ENCODE measurements at regions not wholly inside any gene's neighbourhood (a gene's known extent, or its start where the extent isn't known, plus 50 kb on each side); places are given as distances from the start of the nearest gene placed in this dataset.

DNA sequence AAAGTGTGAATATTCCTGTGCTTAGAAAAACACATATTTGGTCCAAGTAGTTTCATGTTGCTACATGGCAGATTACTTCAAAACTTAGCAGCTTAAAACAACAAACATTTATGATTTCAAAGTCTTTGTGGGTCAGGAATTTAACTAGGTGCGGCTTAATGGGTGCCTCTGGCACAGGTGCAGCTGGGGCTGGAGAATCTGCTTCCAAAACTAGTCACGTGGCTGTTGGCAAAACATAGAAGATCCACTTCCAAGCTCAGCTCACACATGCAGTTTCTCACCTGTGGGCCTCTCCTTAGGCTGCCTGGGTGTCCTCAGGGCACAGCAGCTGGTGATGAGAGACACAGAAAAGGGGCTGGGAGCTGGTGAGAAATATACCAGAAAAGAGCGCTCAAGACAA, 263.4 kb downstream of the TTLL7 start:
- H3K27me3 Mint-ChIP-seq (ENCODE audit: low read depth), result no peaks in the 10 kb centered on the region
- H3K4me3 Mint-ChIP-seq, result no peak overlapping the region
- DNase-seq (ENCODE audit: low spot score), result no peak
- H3K36me3 Mint-ChIP-seq (ENCODE audit: low read depth), result no peaks in the 10 kb centered on the region
- H3K27ac Mint-ChIP-seq, result no peak overlapping the region
- no peaks in the 10 kb centered on the region for H3K9me3 Mint-ChIP-seq
- H3K4me1 Mint-ChIP-seq (ENCODE audit: low read depth), result no peaks in the 10 kb centered on the region

DNA sequence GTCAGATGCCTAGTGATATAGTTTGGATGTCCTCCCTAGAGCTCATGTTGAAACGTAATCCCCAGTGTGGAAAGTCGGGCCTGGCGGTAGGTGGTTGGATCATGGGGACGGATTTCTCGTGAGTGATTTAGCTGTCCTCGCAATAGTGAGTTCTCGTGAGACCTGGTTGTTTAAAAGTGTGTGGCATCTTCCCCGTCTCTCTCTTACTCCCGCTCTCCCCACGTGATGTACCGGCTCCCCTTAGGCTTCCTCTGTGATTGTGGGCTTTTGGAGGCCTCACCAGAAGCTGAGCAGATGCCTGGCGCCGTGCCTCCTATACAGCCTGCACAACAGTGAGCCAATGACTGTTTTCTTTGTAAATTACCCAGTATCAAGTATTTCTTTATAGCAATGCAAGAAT, 264.5 kb downstream of the TTLL7 start:
- DNase-seq (ENCODE audit: low spot score), result no peak
- no peaks in the 10 kb centered on the region for H3K36me3 Mint-ChIP-seq (ENCODE audit: low read depth)
- H3K9me3 Mint-ChIP-seq, result no peaks in the 10 kb centered on the region
- H3K4me1 Mint-ChIP-seq (ENCODE audit: low read depth), result no peaks in the 10 kb centered on the region
- H3K4me3 Mint-ChIP-seq, result no peak overlapping the region
- H3K27me3 Mint-ChIP-seq (ENCODE audit: low read depth), result no peaks in the 10 kb centered on the region
- H3K27ac Mint-ChIP-seq, result no peak overlapping the region

DNA sequence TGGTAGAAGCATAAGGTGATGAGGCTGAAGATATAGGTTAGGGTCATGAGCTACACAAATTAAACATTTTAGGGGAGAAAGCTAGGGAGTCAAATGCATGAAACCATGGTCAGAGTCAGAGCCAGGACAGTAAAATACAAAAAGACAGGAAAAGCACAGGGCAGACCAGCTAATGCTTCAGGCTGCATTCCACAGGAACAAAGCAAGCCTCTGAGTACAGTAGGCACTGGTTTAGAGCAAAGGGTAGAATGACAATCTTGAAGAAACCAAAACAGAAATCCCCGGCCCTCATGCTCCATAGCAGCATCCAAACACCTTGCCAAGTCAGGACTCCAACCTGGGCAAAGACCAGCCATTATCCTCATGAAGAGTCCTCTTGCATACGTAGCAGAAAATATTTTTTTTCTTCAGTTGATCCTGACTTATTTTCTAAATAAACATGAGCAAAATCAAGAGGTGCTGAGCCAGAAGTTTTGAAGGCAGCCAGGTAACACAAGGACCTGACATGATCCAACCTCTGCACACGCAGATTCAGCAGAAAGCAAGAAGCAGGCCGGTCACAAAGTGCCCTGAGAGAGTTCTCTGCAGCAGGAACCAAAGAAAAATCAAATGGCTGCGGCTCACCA, 273.1 kb downstream of the TTLL7 start:
- peaks cover 6% of the 10 kb centered on the region for H3K4me1 Mint-ChIP-seq (ENCODE audit: low read depth)
- H3K36me3 Mint-ChIP-seq (ENCODE audit: low read depth), result no peaks in the 10 kb centered on the region
- H3K9me3 Mint-ChIP-seq, result no peaks in the 10 kb centered on the region
- H3K27me3 Mint-ChIP-seq (ENCODE audit: low read depth), result no peaks in the 10 kb centered on the region
- DNase-seq (ENCODE audit: low spot score), result no peak
- no peak overlapping the region for H3K27ac Mint-ChIP-seq
- H3K4me3 Mint-ChIP-seq, result no peak overlapping the region

DNA sequence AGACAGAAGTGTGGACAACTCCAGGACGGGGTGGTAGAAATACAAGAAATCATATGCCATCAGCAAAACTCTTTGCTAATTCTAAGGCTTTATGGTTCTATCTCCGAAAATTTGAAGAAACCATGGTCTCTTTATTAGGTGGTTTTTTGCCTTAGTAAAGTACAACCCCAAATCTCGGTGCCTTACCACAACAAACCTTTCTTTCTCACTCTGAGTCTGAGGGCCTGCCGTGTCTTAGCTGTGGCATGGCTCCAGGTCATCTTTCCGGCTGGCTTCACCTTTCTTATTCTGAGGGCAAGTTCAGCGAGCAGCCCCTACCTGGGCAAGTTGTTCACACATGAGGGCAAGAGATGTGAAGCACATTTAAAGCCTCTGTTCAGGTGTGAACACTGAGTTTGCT, 280.6 kb downstream of the TTLL7 start:
- DNase-seq (ENCODE audit: low spot score), result no peak
- H3K27ac Mint-ChIP-seq, result no peak overlapping the region
- no peaks in the 10 kb centered on the region for H3K27me3 Mint-ChIP-seq (ENCODE audit: low read depth)
- H3K4me3 Mint-ChIP-seq, result no peak overlapping the region
- no peaks in the 10 kb centered on the region for H3K9me3 Mint-ChIP-seq
- H3K4me1 Mint-ChIP-seq (ENCODE audit: low read depth), result no peaks in the 10 kb centered on the region
- no peaks in the 10 kb centered on the region for H3K36me3 Mint-ChIP-seq (ENCODE audit: low read depth)

DNA sequence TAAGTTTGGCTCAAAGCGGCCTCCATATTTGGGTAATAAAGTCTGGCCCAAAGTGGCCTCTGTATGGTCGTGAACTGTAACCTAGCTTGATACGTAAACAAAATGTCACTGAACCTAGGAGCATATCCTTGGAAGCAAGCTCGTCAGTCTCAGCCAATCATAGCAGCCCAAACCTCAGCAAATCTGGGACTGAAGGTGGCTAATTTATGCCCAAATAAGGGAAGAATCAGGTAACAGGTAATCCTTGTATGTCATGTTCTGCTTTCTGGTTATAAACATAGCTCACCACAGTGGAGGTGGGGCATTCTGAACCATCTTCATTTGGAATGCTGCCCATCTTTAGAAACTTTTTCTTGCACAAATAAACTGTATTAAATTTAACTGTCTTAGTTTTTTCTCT, 281.1 kb downstream of the TTLL7 start:
- no peak for DNase-seq (ENCODE audit: low spot score)
- Mint-ChIP-seq H3K36me3 (ENCODE audit: low read depth) (no peaks in the 10 kb centered on the region), H3K9me3 (no peaks in the 10 kb centered on the region), H3K27me3 (ENCODE audit: low read depth) (no peaks in the 10 kb centered on the region), H3K27ac (no peak overlapping the region), H3K4me3 (no peak overlapping the region), H3K4me1 (ENCODE audit: low read depth) (no peaks in the 10 kb centered on the region)

DNA sequence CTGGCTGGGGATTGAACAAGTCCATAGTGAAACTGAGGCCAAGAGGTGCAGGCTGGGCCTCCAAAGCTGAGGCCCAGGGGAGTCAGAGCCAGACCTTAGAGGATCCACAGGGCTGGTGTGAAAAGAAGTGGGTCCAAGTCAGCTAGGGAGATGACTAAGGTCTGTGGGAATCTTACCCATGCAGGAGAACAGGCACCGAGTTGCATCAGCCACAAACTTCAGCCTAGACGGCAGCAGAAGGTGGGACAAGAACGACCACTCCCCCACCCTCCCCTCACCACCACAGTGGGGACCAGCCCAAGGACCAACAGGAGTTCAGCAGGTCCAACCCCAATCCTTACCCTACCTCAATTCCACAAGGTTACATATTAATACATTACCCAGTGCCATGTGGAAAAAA, 282.3 kb downstream of the TTLL7 start:
- no peaks in the 10 kb centered on the region for H3K27me3 Mint-ChIP-seq (ENCODE audit: low read depth)
- H3K4me3 Mint-ChIP-seq, result no peak overlapping the region
- no peak overlapping the region for H3K27ac Mint-ChIP-seq
- H3K36me3 Mint-ChIP-seq (ENCODE audit: low read depth), result no peaks in the 10 kb centered on the region
- H3K4me1 Mint-ChIP-seq (ENCODE audit: low read depth), result no peaks in the 10 kb centered on the region
- DNase-seq (ENCODE audit: low spot score), result no peak
- H3K9me3 Mint-ChIP-seq, result no peaks in the 10 kb centered on the region

DNA sequence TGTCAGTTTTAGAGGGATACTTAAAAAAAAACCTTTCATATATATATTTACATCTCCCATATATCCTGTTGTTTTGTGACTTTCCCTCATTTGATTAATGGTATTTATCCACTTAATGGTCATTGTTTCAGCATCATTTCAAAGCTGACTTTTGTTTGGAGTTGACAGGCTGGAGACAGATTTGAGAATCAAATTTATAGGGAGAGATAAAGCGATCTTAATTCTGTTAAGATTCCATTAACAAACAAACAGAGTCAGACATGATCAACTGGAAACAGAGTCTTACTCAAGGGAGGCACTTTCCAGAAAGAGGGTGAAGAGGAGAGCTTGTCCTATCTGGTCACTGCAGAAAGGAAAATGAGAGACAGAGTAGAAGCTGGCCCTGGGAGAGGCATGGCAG, 283.4 kb downstream of the TTLL7 start:
- Mint-ChIP-seq H3K27ac (no peak overlapping the region), H3K36me3 (ENCODE audit: low read depth) (no peaks in the 10 kb centered on the region), H3K4me1 (ENCODE audit: low read depth) (no peaks in the 10 kb centered on the region), H3K27me3 (ENCODE audit: low read depth) (no peaks in the 10 kb centered on the region), H3K4me3 (no peak overlapping the region), H3K9me3 (no peaks in the 10 kb centered on the region)
- DNase-seq (ENCODE audit: low spot score), result no peak

DNA sequence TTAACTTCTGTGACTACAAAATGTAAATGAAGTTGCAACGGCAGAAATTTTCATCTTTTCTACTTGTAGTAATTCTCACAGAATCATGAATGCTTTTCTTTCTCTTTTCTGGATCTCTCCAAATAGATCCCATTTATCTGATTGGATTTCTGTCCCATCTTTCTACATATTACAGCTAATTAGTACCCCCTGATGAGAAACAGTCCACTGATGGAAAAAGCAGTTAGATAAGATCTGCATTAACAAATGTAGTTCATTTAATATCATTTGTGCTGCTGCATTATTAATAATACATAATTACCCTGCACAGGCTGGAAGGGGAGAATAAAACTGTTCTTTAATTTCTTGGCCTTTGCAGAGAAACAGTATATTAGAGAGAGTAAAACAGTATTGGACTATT, 289.3 kb downstream of the TTLL7 start:
- no peak overlapping the region for H3K4me3 Mint-ChIP-seq
- H3K27ac Mint-ChIP-seq, result no peak overlapping the region

DNA sequence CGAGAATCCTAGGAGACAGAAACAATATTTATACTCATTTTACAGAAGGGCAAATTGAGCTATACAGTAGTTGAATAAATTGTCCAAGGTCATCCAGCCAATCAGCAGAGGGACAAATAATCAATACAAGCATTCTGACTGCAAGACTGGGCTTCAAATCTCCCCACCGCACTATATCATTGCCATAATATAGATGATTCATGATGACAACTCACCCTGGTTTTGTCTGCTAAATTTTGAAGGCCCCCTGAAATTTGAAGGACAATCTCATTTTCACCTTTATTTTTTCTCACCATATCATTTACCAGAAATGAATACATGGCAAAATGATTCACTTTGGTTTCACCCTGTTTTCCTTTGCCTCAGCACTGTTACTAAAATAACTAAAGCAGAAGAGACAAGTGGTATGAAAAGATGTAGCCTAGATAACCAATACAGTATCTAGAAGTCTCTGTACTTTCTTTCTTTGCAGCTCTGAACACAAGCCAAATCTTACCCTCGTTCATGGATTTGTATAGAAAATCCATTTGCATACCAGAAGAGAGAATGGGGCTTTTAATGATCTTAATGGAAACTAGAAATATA, 292.5 kb downstream of the TTLL7 start:
- peaks cover 6% of the 10 kb centered on the region for H3K4me1 Mint-ChIP-seq (ENCODE audit: low read depth)
- no peaks in the 10 kb centered on the region for H3K36me3 Mint-ChIP-seq (ENCODE audit: low read depth)
- H3K27me3 Mint-ChIP-seq (ENCODE audit: low read depth), result no peaks in the 10 kb centered on the region
- DNase-seq (ENCODE audit: low spot score), result no peak
- no peak overlapping the region for H3K27ac Mint-ChIP-seq
- H3K4me3 Mint-ChIP-seq, result no peak overlapping the region
- H3K9me3 Mint-ChIP-seq, result no peaks in the 10 kb centered on the region

More for the DNA sequence above, 289.3 kb downstream of the TTLL7 start:
- DNase-seq (ENCODE audit: low spot score), result no peak
- no peaks in the 10 kb centered on the region for H3K36me3 Mint-ChIP-seq (ENCODE audit: low read depth)
- H3K9me3 Mint-ChIP-seq, result no peaks in the 10 kb centered on the region
- H3K27me3 Mint-ChIP-seq (ENCODE audit: low read depth), result no peaks in the 10 kb centered on the region
- peaks cover 3% of the 10 kb centered on the region for H3K4me1 Mint-ChIP-seq (ENCODE audit: low read depth)

DNA sequence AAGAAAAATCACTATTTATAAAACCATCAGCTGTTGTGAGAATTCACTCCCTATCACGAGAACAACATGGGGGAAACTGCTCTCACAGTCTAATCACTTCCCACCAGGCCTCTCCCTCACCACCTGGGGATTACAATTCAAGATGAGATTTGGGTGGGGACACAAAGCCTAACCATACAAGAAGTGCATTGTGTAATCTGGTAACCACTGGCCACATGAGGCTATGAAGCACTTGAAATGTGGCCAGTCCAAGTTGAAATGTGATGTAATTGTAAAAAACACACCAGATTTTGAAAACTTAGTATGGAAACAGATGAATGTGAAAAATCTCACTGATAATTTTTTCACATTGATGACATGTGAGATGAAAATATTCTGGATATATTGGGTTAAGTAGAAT, 293.8 kb downstream of the TTLL7 start:
- Mint-ChIP-seq H3K27ac (no peak overlapping the region), H3K4me1 (ENCODE audit: low read depth) (peaks cover 6% of the 10 kb centered on the region), H3K36me3 (ENCODE audit: low read depth) (no peaks in the 10 kb centered on the region), H3K9me3 (no peaks in the 10 kb centered on the region), H3K4me3 (no peak overlapping the region), H3K27me3 (ENCODE audit: low read depth) (no peaks in the 10 kb centered on the region)
- no peak for DNase-seq (ENCODE audit: low spot score)

DNA sequence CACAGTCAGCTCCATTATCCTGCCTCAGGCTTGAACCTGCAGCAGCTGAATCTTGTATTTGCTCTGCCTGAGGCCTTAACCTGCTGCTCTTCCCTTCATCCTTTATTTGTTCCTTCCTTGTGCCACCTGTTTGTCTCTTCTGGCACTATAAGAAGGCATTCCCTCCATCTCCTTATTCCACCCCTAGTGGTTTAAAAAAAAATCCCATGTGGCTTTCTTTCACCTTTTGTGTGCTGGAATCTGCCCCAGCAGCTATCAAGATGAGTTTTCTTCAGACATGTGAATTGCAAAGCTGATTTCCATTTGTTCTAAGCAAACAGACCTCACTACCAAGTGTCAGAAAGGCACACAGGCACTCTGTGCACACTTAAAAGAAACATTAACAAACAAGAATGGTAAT, 294.6 kb downstream of the TTLL7 start:
- H3K36me3 Mint-ChIP-seq (ENCODE audit: low read depth), result no peaks in the 10 kb centered on the region
- H3K27ac Mint-ChIP-seq, result no peak overlapping the region
- no peak overlapping the region for H3K4me3 Mint-ChIP-seq
- H3K4me1 Mint-ChIP-seq (ENCODE audit: low read depth), result peaks cover 6% of the 10 kb centered on the region
- no peak for DNase-seq (ENCODE audit: low spot score)
- no peaks in the 10 kb centered on the region for H3K27me3 Mint-ChIP-seq (ENCODE audit: low read depth)
- H3K9me3 Mint-ChIP-seq, result peaks cover 2% of the 10 kb centered on the region

DNA sequence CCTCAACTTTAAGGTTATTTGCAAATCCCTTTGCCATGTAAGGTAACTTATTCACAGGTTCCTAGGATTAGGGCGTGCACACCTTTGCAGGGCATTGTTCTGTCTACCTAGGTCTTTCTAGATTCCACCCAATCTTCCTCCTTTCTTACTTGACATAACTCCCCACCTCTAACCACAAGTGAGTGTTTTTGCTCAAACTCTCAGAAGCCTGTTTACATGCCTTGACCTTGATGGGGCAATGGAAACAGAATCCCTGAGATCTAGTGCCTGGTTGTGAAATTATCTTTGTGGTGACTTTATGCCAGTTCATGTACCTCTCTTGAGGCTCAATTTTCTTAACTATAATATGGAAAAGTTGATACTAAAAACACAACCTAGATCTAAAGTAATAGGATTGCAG, 296.6 kb downstream of the TTLL7 start:
- no peak overlapping the region for H3K4me3 Mint-ChIP-seq
- H3K27ac Mint-ChIP-seq, result no peak overlapping the region
- H3K27me3 Mint-ChIP-seq (ENCODE audit: low read depth), result no peaks in the 10 kb centered on the region
- peaks cover 4% of the 10 kb centered on the region for H3K9me3 Mint-ChIP-seq
- H3K36me3 Mint-ChIP-seq (ENCODE audit: low read depth), result no peaks in the 10 kb centered on the region
- DNase-seq (ENCODE audit: low spot score), result no peak
- peaks cover 6% of the 10 kb centered on the region for H3K4me1 Mint-ChIP-seq (ENCODE audit: low read depth)

DNA sequence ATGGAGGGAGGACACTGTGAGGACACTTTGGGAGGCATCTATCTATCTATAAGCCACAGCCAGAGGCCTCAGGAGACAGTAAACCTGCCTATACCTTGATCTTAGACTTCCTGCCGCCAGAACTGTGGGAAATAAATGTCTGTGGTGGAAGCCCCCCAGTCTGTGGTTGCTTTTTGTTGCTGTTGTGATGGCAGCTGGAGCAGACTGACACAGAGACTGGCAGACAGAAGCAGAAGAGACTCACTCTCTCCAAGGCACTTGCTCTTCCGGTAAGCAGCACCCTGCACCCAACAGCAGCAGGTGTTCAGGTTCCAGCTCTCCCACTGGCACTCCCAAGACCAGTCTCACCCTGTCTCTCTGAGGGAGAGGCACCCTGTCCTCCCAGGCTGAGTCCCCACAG, 297.6 kb downstream of the TTLL7 start:
- no peak overlapping the region for H3K27ac Mint-ChIP-seq
- H3K4me3 Mint-ChIP-seq, result no peak overlapping the region
- no peaks in the 10 kb centered on the region for H3K27me3 Mint-ChIP-seq (ENCODE audit: low read depth)
- no peaks in the 10 kb centered on the region for H3K36me3 Mint-ChIP-seq (ENCODE audit: low read depth)
- DNase-seq (ENCODE audit: low spot score), result no peak
- H3K4me1 Mint-ChIP-seq (ENCODE audit: low read depth), result peaks cover 4% of the 10 kb centered on the region
- H3K9me3 Mint-ChIP-seq, result peaks cover 4% of the 10 kb centered on the region

DNA sequence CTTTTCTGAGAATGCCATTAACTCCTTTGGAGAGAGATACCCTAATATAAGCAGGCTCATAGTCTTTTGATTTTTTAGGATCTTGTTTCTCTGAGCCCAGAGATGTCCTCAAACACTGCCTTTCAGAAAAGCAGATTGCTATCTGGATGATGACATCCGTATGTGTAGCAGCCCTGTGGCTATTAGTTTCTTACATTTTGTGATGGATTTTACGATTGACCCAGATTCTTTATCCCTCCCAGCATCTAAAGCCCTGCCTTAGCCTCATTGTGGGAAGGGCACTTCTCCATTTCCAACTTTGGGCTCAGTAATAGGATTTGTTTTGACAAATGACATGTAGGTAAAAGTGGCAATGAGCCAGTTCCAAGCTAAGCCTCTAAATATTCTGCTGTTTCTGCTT, 300.3 kb downstream of the TTLL7 start:
- Mint-ChIP-seq H3K4me3 (no peak overlapping the region), H3K27ac (no peak overlapping the region), H3K9me3 (peaks cover 4% of the 10 kb centered on the region), H3K27me3 (ENCODE audit: low read depth) (peaks cover 6% of the 10 kb centered on the region), H3K36me3 (ENCODE audit: low read depth) (no peaks in the 10 kb centered on the region), H3K4me1 (ENCODE audit: low read depth) (peaks cover 3% of the 10 kb centered on the region)
- DNase-seq (ENCODE audit: low spot score), result no peak

DNA sequence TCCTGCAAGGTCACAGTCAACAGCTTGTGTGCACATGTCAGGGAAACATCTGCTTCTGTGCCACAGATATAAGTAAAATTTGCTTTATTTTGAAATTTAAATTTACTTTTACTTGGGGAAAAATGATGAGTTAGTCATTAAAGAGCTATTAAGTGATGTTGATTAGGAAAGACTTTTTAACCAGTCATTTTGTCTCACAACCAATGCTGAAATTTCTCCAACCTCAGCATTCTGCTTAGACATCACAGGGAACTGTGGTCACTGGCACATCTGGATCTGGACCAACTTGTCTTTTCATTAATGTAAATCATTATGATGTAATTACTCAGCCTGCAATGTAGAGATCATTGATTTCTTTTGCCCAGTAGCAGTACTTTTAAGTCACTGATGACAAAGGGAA, 301.0 kb downstream of the TTLL7 start:
- no peak overlapping the region for H3K27ac Mint-ChIP-seq
- H3K36me3 Mint-ChIP-seq (ENCODE audit: low read depth), result no peaks in the 10 kb centered on the region
- peaks cover 7% of the 10 kb centered on the region for H3K4me1 Mint-ChIP-seq (ENCODE audit: low read depth)
- no peak for DNase-seq (ENCODE audit: low spot score)
- H3K9me3 Mint-ChIP-seq, result peaks cover 4% of the 10 kb centered on the region
- H3K4me3 Mint-ChIP-seq, result no peak overlapping the region
- H3K27me3 Mint-ChIP-seq (ENCODE audit: low read depth), result peaks cover 11% of the 10 kb centered on the region

Measured in T-helper 2 cell treated with Interferon-gamma antibody and Interleukin-4, amounts not matched to agents 5 μg/mL and 100 μg/mL, for 36 hours (primary cell).